ENCODE measurements at regions not wholly inside any gene's neighbourhood (a gene's known extent, or its start where the extent isn't known, plus 50 kb on each side); places are given as distances from the start of the nearest gene placed in this dataset.
"Not testable (repeated sequence)": the region's sequence is repeated elsewhere in the genome, so short reads cannot be mapped to it uniquely, and the experiment has no call there.

DNA sequence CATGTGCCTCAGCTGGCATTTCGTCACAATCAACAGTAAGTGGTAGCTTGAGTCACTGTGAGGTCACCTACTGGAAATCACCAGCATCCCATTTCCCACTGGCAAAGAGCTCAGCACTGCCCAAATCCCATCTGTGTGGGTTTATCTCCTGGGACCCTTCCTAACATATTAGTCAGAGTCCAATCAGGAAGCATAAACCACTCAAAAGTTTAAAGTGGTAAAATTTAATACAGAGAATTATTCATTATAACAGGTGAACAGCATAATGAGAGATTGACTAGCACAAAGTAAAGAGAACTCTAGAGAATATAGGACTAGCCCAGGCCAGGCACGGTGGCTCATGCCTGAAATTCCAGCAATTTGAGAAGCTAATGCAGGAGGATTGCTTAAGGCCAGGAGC lies 107.1 kb upstream of the TP53BP2 start:
- DNase-seq, result not testable (repeated sequence)

GRCh38 chr1:223951551-223951950 lies 105.8 kb upstream of the TP53BP2 start:
- DNase-seq, result not testable (repeated sequence)

- not testable (repeated sequence) for DNase-seq
Measured at GRCh38 chr1:223949944-223950343, 104.2 kb upstream of the TP53BP2 start.

- DNase-seq, result not testable (repeated sequence)
Measured at GRCh38 chr1:223948041-223948440, 102.3 kb upstream of the TP53BP2 start.

DNA sequence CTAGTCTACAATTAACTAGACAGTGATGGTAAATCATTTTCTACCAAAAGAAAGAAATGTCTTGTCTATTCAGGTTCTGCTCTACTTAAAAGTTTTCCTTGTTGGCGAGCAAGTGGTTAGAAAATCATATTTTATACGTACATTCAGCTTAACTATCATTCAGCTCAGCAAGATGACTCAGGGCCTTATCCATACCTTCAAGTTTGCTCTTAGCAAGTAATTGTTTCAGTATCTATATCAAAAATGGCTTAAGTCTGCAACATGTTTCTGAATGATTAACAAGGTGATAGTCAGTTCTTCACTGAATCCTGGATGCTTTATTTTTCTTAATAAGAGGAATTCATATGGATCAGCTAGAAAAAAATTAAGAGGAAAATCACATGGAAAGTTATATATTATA lies 90.8 kb upstream of the TP53BP2 start:
- not testable (repeated sequence) for DNase-seq

DNA sequence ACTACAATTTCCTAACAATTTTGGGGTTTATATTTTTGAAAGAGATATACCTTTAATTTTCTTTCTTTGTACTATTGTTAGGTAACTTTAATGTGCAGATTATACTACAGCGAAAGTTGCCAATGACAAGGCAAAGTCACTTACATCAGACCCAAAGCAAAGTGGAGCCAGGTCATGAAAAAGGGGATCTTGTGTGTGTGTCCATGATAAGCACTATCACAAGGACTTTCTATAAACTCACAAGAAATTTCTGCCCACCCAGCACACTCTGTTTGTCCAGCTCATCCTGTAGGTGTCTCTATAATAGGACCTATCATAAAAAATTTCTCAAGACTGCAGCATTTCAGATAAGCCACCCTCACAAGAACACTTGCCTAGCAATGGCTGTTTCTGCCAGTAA lies 85.7 kb upstream of the TP53BP2 start:
- not testable (repeated sequence) for DNase-seq

DNA sequence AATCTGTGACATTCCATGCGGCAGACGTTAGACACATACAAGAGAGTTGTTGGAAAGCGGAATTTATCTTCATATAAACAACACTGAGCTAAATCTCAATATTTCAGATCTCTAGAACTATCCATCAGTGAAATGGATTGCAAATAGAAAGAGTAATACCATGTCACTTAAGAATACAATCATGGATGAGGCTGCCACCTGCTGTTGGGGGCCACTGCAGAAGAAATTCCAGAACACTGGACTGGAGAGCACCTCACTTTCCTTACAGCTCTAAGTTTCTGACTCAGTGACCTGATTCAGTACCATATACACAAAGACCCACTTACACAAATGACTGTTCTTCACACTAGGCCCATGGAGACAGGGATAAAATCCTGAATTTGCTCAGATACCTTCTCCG lies 75.1 kb upstream of the TP53BP2 start:
- not testable (repeated sequence) for DNase-seq

DNA sequence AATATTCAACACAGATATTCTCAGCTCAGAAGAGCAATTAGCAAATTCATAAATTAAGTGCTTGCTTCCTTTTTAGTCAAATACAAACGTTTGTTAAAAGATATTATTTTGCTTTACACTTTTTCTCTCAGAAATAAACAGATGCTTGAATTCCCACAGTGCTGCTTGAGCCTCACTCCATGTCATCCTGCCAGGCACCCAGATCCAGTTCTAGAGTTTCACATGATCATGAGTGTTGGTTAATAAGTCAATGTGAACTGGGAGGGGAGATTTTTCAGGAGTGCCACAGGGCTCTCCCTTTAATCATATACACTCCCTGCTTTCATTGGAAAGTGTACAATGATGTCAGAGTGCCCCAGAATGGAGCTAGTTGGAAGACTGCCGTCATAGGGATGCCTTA lies 69.7 kb upstream of the TP53BP2 start:
- not testable (repeated sequence) for DNase-seq

GRCh38 chr1:223913715-223914114 lies 68.0 kb upstream of the TP53BP2 start:
- DNase-seq, result not testable (repeated sequence)

DNA sequence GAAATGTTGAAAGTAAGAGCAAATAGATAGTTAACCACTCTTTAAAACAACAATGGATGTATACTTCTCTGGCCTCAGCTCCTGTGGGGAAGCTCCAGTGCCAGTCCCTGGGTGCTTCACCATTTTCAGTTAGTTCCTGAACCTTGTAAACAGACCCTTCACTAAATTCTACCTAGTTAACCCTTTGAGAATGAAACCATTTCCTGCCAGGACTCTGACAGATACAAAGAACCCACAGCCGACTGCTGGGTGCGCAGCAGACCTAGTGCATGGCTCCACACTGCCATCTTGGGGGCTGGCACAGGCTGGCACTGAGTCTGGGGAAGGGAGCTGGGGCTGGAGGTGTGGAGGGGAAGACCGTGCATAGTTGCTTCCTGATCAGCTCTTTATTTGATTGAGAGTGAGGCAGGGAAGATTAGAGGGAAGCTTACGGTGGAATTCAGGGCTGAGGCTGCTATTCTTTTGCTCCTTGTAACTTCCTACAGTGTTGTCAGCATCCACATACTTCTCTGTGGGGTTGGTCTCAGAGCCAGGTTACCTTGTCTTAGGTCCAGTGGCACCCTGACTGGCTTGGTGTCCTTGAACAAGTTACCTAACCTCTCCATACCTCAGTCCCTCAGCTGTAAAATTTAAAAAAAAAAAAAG lies 62.3 kb upstream of the TP53BP2 start:
- not testable (repeated sequence) for DNase-seq

- DNase-seq, result not testable (repeated sequence)
Measured at GRCh38 chr1:223903221-223903620, 57.5 kb upstream of the TP53BP2 start.

GRCh38 chr1:223899775-223900174 lies 54.0 kb upstream of the TP53BP2 start:
- DNase-seq, result not testable (repeated sequence)

- DNase-seq, result not testable (repeated sequence)
Measured at GRCh38 chr1:223897097-223897496, 51.4 kb upstream of the TP53BP2 start.

GRCh38 chr1:223895950-223896349 lies 50.2 kb upstream of the TP53BP2 start:
- not testable (repeated sequence) for DNase-seq

All from NCI-H2081 (cell line).